ENCODE measurements at regions not wholly inside any gene's neighbourhood (a gene's known extent, or its start where the extent isn't known, plus 50 kb on each side); places are given as distances from the start of the nearest gene placed in this dataset.

DNA sequence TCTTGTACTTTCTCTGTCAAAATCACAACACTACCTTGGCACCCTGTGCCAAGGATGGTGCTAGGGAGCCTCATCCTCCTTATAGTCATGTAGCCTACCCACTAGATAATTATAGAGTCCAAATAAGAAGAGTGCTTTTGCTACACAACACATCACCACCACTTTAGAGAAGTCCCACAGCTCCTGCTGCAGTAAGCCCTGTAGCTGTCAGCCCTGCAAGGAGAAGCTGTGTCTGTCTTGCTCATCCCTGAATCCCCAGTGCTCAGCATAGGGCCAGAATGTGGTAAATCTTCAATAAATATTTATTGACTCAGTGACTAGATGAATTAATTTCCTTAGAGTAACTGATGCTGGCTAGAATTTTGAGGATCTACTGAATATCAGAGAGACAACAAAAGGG, 190.8 kb downstream of the ZNF621 start:
- TF ChIP-seq, protein P1, sequence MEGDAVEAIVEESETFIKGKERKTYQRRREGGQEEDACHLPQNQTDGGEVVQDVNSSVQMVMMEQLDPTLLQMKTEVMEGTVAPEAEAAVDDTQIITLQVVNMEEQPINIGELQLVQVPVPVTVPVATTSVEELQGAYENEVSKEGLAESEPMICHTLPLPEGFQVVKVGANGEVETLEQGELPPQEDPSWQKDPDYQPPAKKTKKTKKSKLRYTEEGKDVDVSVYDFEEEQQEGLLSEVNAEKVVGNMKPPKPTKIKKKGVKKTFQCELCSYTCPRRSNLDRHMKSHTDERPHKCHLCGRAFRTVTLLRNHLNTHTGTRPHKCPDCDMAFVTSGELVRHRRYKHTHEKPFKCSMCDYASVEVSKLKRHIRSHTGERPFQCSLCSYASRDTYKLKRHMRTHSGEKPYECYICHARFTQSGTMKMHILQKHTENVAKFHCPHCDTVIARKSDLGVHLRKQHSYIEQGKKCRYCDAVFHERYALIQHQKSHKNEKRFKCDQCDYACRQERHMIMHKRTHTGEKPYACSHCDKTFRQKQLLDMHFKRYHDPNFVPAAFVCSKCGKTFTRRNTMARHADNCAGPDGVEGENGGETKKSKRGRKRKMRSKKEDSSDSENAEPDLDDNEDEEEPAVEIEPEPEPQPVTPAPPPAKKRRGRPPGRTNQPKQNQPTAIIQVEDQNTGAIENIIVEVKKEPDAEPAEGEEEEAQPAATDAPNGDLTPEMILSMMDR (IDR thresholded peaks at IDR 0.05), result no peak
- no peak for TF ChIP-seq POLR2A (IDR thresholded peaks at IDR 0.05)

All from testis (tissue), 2 donors.